Fibroblast of villous mesenchyme (primary cell): ENCODE measurements at regions not wholly inside any gene's neighbourhood (a gene's known extent, or its start where the extent isn't known, plus 50 kb on each side); places are given as distances from the start of the nearest gene placed in this dataset.

Experiments
- DNase-seq: peaks from one replicate; pipeline ENCODE4 v3.0.0-alpha.2; 2010; ENCODE audit warnings: low read depth
- H3K4me3 ChIP-seq: 2 replicates; pipeline ENCODE4 v1.5.1; 2011; ENCODE audit warnings: low read depth, mild to moderate bottlenecking, low read length
- TF ChIP-seq, protein P1 (sequence below): IDR thresholded peaks from 2 replicates; pipeline ENCODE4 v1.5.1; 2012; ENCODE audit warnings: low read depth, mild to moderate bottlenecking, low read length; ENCODE audit not compliant: insufficient read depth

DNA sequence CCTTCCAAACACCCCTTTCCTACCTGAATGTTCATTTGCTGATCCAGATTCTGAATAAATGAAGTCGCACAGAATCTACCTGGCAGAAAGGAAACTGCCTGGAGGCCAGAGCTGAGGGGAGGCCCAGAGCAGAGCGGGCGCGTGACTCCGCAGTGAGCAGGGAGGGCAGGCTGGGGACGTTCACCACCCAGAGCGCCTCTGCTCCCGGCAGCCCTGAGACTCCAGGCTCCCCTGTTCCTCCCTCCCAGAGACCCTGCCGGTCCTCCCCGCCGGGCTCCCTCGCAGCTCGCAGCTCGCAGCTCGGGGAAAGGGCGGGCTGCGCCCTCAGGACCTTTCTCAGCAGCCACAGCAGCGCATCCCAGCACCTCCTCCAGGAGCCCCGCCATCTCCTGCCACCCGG, 176.7 kb upstream of the ZNF32 start:
- TF ChIP-seq, protein P1, sequence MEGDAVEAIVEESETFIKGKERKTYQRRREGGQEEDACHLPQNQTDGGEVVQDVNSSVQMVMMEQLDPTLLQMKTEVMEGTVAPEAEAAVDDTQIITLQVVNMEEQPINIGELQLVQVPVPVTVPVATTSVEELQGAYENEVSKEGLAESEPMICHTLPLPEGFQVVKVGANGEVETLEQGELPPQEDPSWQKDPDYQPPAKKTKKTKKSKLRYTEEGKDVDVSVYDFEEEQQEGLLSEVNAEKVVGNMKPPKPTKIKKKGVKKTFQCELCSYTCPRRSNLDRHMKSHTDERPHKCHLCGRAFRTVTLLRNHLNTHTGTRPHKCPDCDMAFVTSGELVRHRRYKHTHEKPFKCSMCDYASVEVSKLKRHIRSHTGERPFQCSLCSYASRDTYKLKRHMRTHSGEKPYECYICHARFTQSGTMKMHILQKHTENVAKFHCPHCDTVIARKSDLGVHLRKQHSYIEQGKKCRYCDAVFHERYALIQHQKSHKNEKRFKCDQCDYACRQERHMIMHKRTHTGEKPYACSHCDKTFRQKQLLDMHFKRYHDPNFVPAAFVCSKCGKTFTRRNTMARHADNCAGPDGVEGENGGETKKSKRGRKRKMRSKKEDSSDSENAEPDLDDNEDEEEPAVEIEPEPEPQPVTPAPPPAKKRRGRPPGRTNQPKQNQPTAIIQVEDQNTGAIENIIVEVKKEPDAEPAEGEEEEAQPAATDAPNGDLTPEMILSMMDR, result no peak
- no peak for DNase-seq
- no peak overlapping the region for H3K4me3 ChIP-seq

DNA sequence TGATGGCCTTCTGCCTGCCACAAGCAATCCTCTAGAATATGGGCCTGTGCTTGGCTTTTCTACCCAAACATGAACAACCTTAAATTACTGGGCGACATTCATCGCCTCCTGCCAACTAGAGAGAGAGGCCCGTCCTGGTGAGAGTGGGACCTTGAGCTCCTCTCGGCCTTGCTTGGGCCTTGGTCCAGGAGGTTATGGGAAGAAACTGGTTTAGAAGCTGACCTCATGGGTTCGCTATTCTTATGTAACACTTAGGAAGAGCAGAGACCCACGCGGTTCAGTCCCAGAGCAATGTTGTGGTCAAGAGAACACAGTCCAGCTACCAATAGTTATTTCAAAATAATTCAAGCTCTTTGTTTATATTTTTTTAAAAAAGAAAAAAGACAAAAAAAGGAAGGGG, 176.3 kb upstream of the ZNF32 start:
- no peak overlapping the region for H3K4me3 ChIP-seq
- DNase-seq, result peak; percentile 89
- TF ChIP-seq, protein P1, result no peak

DNA sequence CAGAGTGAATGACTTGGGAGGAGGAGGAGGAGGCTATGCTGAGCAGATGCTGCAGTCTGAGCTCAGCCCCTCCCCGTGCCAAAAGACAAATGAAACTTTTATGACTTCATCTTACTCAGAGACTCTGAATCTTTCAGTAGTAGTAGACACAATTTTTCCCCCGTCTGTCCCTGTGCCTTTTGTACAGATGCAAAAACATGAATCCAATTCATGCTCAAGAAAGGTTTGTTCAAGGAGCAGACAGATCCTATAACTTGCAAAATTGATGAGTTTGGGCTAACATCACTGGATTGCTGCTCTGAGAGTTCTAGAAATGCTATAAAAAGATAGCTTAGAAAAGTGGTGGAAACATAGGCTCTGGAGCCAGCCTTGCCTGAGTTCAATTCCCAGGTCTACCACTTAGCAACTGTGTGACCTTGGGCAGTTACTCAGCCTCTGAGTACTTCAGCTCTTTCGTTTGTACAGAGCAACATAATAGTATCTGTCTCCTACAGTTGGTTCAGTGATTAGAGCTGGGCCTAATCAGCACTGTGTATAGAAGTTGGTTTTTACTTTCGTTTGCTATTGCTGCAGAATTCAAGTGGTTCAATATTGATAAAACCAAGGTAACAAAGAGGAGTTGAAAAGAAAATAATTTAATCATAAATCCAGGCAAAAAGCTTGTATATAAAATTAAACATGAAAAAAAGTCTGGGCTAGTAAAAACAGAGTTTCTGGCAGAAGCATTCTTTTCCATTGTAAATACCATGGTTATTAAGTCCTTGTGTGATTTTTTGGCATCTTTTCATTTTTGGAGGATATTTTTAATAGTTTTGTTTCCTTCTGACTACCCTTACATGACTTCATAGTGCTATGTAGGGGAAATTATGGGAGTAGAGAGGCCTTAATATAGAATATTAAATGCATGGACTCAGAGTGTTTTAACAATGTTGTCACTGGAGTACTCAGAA, 174.2 kb upstream of the ZNF32 start:
- H3K4me3 ChIP-seq, result no peak overlapping the region
- TF ChIP-seq, protein P1, result no peak
- peak; percentile 30 for DNase-seq

DNA sequence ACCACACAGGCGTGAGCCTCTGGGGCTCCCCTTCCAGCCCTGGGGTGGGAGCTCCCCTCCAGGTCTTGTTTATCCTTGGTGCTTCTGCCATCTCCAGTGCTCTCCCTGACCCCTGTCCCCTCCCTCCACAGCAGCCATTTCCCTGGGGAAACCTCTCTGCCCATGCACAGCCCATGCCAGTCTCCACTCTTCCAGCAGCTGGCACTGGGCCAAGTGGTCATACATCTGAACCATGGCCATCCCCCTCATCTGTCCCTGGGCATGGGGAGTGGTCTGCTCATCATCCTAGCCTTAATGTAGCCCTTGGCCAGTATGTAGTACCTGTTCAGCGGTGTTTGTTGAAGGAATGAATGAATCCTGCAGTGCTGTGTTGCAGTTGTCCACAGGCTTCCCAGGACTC, 172.4 kb upstream of the ZNF32 start:
- TF ChIP-seq, protein P1, result no peak
- no peak for DNase-seq

DNA sequence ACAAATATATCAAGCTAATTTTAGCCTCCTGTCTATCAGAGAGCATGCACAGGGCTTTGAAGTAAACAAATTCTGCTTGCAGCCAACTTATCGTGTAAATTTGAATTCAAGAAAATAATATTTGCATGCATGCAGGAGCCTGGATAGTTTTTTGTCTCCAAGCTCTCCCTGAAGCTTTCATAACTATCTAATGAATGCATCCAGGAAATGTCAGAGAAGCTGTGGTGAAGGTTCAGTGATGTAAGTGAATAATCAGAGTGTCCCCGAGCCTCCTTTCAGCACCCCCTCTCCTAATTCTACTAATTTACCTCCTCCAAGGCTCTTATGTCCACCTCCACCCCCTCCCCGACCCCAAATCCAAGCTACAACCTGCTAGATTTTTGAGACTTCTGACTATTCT, 172.0 kb upstream of the ZNF32 start:
- DNase-seq, result no peak
- TF ChIP-seq, protein P1, result no peak
- no peak overlapping the region for H3K4me3 ChIP-seq

More for the DNA sequence above, 172.4 kb upstream of the ZNF32 start:
- H3K4me3 ChIP-seq, result no peak overlapping the region

DNA sequence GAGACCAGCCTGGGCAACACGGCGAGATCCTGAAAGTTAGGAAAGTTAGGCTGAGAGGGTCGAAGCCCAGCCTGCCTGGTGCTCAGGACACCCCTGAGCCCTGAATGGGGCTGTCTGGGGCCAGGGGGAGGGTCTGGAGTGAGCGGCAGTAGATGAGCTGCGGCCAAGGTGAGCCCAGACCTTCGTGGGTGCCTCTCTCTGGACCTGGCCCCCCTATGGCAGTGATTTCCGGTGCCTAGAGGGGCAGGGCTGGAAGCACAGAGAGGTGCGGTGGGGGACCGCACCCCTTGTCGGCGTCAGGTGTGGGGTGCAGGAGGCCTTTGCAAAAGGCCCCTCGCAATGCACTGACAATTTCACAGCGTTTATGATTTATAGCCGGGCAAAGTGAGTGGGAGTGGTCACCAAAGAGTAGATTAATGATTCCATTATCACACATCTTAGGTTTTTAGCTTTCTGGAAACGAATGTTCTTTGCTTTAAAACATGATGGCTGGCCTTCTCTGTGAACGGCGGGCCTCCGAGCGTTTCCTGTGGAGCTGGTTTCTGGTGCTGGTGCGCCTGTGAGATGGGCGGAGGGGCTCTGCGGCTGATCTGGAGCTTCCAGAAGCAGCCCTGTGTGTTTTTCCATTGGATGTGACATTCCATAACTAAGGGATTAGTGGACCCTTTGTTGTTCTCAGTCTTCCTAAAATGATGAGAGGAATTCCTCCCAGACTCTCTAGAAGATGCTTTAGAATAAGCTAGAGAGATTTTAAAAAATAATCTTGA, 171.0 kb upstream of the ZNF32 start:
- no peak overlapping the region for H3K4me3 ChIP-seq
- TF ChIP-seq, protein P1, result no peak
- no peak for DNase-seq
